ENCODE measurements at regions not wholly inside any gene's neighbourhood (a gene's known extent, or its start where the extent isn't known, plus 50 kb on each side); places are given as distances from the start of the nearest gene placed in this dataset.
"Not testable (repeated sequence)": the region's sequence is repeated elsewhere in the genome, so short reads cannot be mapped to it uniquely, and the experiment has no call there.

GRCh38 chr4:28269426-28269825 is 1408.8 kb downstream of the STIM2 start:
- Histone ChIP-seq H3K36me3 (ENCODE audit: control insufficient read depth in 2 of 3, insufficient read depth in 3 of 3, low read length in 3 of 3) (no peaks in the 10 kb centered on the region), H3K4me3 (ENCODE audit: low read length in 3 of 3) (no peak overlapping the region), H3K9ac (ENCODE audit: low read length in 3 of 3) (no peak overlapping the region), H3K9me3 (ENCODE audit: control insufficient read depth in 2 of 3, insufficient read depth in 1 of 3, low read length in 3 of 3) (no peaks in the 10 kb centered on the region), H3K27ac (ENCODE audit: low read depth in 2 of 2, low read length in 2 of 2) (no peak overlapping the region), H3K27me3 (ENCODE audit: control insufficient read depth, insufficient read depth, low read length) (no peaks in the 10 kb centered on the region), H3K4me1 (ENCODE audit: control insufficient read depth in 2 of 3, insufficient read depth in 2 of 3, low read depth in 1 of 3, low read length in 3 of 3) (no peaks in the 10 kb centered on the region)
- TF ChIP-seq CTCF (IDR thresholded peaks at IDR 0.05; ENCODE audit: borderline replicate concordance, extremely low read depth, insufficient read depth): no peak
- FAIRE-seq: no peak
- intact Hi-C loops (cut with DNase I): no loop called here
- no peak for DNase-seq

- Histone ChIP-seq H3K9me3 (ENCODE audit: control insufficient read depth in 2 of 3, insufficient read depth in 1 of 3, low read length in 3 of 3) (no peaks in the 10 kb centered on the region), H3K9ac (ENCODE audit: low read length in 3 of 3) (no peak overlapping the region), H3K4me1 (ENCODE audit: control insufficient read depth in 2 of 3, insufficient read depth in 2 of 3, low read depth in 1 of 3, low read length in 3 of 3) (no peaks in the 10 kb centered on the region), H3K4me3 (ENCODE audit: low read length in 3 of 3) (no peak overlapping the region), H3K27me3 (ENCODE audit: control insufficient read depth, insufficient read depth, low read length) (no peaks in the 10 kb centered on the region), H3K36me3 (ENCODE audit: control insufficient read depth in 2 of 3, insufficient read depth in 3 of 3, low read length in 3 of 3) (no peaks in the 10 kb centered on the region), H3K27ac (ENCODE audit: low read depth in 2 of 2, low read length in 2 of 2) (no peak overlapping the region)
- DNase-seq (peak in 2 of 5 donors; percentile 3 to 4), FAIRE-seq (no peak)
- no peak for TF ChIP-seq CTCF (IDR thresholded peaks at IDR 0.05; ENCODE audit: borderline replicate concordance, extremely low read depth, insufficient read depth)
- intact Hi-C loops (cut with DNase I): no loop called here
Observed at GRCh38 chr4:28277931-28278330, 1417.3 kb downstream of the STIM2 start.

GRCh38 chr4:28278676-28279075 is 1418.0 kb downstream of the STIM2 start:
- Histone ChIP-seq H3K27me3 (ENCODE audit: control insufficient read depth, insufficient read depth, low read length) (no peaks in the 10 kb centered on the region), H3K9me3 (ENCODE audit: control insufficient read depth in 2 of 3, insufficient read depth in 1 of 3, low read length in 3 of 3) (no peaks in the 10 kb centered on the region), H3K27ac (ENCODE audit: low read depth in 2 of 2, low read length in 2 of 2) (no peak overlapping the region), H3K4me1 (ENCODE audit: control insufficient read depth in 2 of 3, insufficient read depth in 2 of 3, low read depth in 1 of 3, low read length in 3 of 3) (no peaks in the 10 kb centered on the region), H3K9ac (ENCODE audit: low read length in 3 of 3) (no peak overlapping the region), H3K4me3 (ENCODE audit: low read length in 3 of 3) (no peak overlapping the region), H3K36me3 (ENCODE audit: control insufficient read depth in 2 of 3, insufficient read depth in 3 of 3, low read length in 3 of 3) (no peaks in the 10 kb centered on the region)
- FAIRE-seq (no peak), DNase-seq (no peak)
- intact Hi-C loops (cut with DNase I): no loop called here
- no peak for TF ChIP-seq CTCF (IDR thresholded peaks at IDR 0.05; ENCODE audit: borderline replicate concordance, extremely low read depth, insufficient read depth)

- H3K4me1 ChIP-seq (ENCODE audit: control insufficient read depth in 2 of 3, insufficient read depth in 2 of 3, low read depth in 1 of 3, low read length in 3 of 3): no peaks in the 10 kb centered on the region
- H3K9ac ChIP-seq (ENCODE audit: low read length in 3 of 3): no peak overlapping the region
- intact Hi-C loops (cut with DNase I): no loop called here
- H3K27me3 ChIP-seq (ENCODE audit: control insufficient read depth, insufficient read depth, low read length): no peaks in the 10 kb centered on the region
- H3K27ac ChIP-seq (ENCODE audit: low read depth in 2 of 2, low read length in 2 of 2): no peak overlapping the region
- no peak for TF ChIP-seq CTCF (IDR thresholded peaks at IDR 0.05; ENCODE audit: borderline replicate concordance, extremely low read depth, insufficient read depth)
- no peaks in the 10 kb centered on the region for H3K36me3 ChIP-seq (ENCODE audit: control insufficient read depth in 2 of 3, insufficient read depth in 3 of 3, low read length in 3 of 3)
- no peak overlapping the region for H3K4me3 ChIP-seq (ENCODE audit: low read length in 3 of 3)
- FAIRE-seq: no peak
- DNase-seq: no peak
- H3K9me3 ChIP-seq (ENCODE audit: control insufficient read depth in 2 of 3, insufficient read depth in 1 of 3, low read length in 3 of 3): no peaks in the 10 kb centered on the region
Observed at GRCh38 chr4:28279249-28279648, 1418.6 kb downstream of the STIM2 start.

GRCh38 chr4:28286266-28286665 is 1425.6 kb downstream of the STIM2 start:
- H3K36me3 ChIP-seq (ENCODE audit: control insufficient read depth in 2 of 3, insufficient read depth in 3 of 3, low read length in 3 of 3); FAIRE-seq; H3K27me3 ChIP-seq (ENCODE audit: control insufficient read depth, insufficient read depth, low read length); H3K9ac ChIP-seq (ENCODE audit: low read length in 3 of 3); H3K4me1 ChIP-seq (ENCODE audit: control insufficient read depth in 2 of 3, insufficient read depth in 2 of 3, low read depth in 1 of 3, low read length in 3 of 3); H3K9me3 ChIP-seq (ENCODE audit: control insufficient read depth in 2 of 3, insufficient read depth in 1 of 3, low read length in 3 of 3); H3K4me3 ChIP-seq (ENCODE audit: low read length in 3 of 3); intact Hi-C loops (cut with DNase I); DNase-seq; H3K27ac ChIP-seq (ENCODE audit: low read depth in 2 of 2, low read length in 2 of 2): not testable (repeated sequence)
